Subcutaneous abdominal adipose tissue (tissue), 5 donors: ENCODE measurements at regions not wholly inside any gene's neighbourhood (a gene's known extent, or its start where the extent isn't known, plus 50 kb on each side); places are given as distances from the start of the nearest gene placed in this dataset.

Experiments used
- H3K27ac ChIP-seq: one replicate; pipeline ENCODE4 v1.7.0; 2013; ENCODE audit warnings: low read depth, mild to moderate bottlenecking, inconsistent platforms, low read length, moderate library complexity
- H3K27me3 ChIP-seq, 5 donors: one replicate each; pipeline ENCODE4 v1.7.0; 2013; ENCODE audit warnings: low read length in 5 of 5, inconsistent platforms in 1 of 5; ENCODE audit not compliant: control insufficient read depth in 5 of 5, insufficient read depth in 4 of 5
- H3K36me3 ChIP-seq, 5 donors: one replicate each; pipeline ENCODE4 v1.7.0; 2013; ENCODE audit warnings: low read length in 5 of 5; ENCODE audit not compliant: control insufficient read depth in 5 of 5, insufficient read depth in 5 of 5
- H3K4me1 ChIP-seq, 5 donors: one replicate each; pipeline ENCODE4 v1.7.0; 2013; ENCODE audit warnings: low read length in 5 of 5, mild to moderate bottlenecking in 3 of 5, moderate library complexity in 1 of 5; ENCODE audit not compliant: control insufficient read depth in 5 of 5, insufficient read depth in 5 of 5
- H3K4me3 ChIP-seq, 5 donors: one replicate each; pipeline ENCODE4 v1.7.0; 2013; ENCODE audit warnings: low read length in 5 of 5, low read depth in 1 of 5
- H3K9ac ChIP-seq, 5 donors: one replicate each; pipeline ENCODE4 v1.7.0; 2013; ENCODE audit warnings: low read length in 5 of 5, mild to moderate bottlenecking in 4 of 5, moderate library complexity in 3 of 5
- H3K9me3 ChIP-seq, 5 donors: one replicate each; pipeline ENCODE4 v1.7.0; 2013; ENCODE audit warnings: low read length in 5 of 5; ENCODE audit not compliant: control insufficient read depth in 5 of 5
- donor health status: healthy.
- donor health status: healthy.
- donor health status: healthy.
- donor health status: healthy.
- donor health status: healthy.

DNA sequence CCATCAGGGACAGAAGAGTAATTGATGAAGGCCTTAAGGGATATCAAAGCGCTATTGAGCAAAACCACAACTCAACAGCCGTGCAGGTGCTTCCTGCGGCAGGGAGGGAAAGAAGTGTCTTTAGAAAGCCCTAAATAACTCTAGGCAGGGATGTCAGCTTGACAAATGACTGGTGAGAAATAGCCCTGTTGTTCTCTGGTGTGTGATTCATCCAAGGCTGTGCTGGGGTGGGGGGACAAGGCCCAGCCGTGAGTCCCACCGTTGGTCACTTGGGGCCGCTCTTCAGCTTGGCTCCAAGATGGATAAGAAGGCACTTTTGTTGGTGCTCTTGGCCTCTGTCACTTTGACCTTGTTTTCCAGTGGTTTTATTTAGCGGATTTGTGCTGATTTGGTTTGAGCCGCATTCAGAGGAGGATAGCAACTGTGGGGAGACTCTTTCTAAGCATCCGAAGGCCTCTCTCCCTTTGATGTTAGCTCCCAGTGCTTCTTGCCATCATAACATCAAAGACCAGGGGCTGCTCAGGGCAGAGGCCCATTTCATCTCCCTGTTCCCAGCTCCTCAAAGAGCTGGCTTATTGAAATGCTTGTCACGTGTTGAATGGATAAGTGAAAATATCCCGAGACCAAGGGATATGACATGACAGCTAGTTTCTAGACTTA, 130.3 kb upstream of the SERP2 start:
- no peaks in the 10 kb centered on the region for H3K27me3 ChIP-seq
- H3K4me3 ChIP-seq: no peak overlapping the region
- H3K4me1 ChIP-seq: peaks cover 0 to 12% (median under 1%) of the 10 kb centered on the region in 5 donors
- no peaks in the 10 kb centered on the region for H3K36me3 ChIP-seq
- H3K27ac ChIP-seq: peak overlapping the region; percentile 67
- H3K9ac ChIP-seq: no peak overlapping the region
- no peaks in the 10 kb centered on the region for H3K9me3 ChIP-seq

DNA sequence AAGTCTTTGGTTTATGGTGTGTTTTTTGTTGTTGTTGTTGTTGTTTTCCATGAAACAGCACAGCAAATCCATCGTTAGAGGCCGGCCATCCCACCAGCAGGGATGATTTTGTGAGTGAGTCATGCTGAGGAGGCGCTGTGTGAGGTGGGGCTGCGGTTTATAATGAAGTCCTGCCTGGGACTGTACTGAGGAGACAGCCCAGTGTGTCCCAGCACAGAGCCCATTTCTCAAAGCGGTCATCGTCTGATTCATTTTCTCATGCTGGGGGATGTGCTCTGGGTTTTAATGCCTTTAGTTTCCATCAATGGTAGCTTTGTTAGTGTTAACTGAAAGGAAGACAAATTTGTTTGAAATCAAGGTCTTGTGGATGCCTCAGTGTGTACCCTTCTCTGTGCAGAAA, 129.3 kb upstream of the SERP2 start:
- Histone ChIP-seq H3K27me3 (no peaks in the 10 kb centered on the region), H3K9me3 (no peaks in the 10 kb centered on the region), H3K36me3 (no peaks in the 10 kb centered on the region), H3K27ac (peak overlapping the region; percentile 9), H3K9ac (no peak overlapping the region), H3K4me3 (no peak overlapping the region), H3K4me1 (peaks cover 0 to 20% (median 9%) of the 10 kb centered on the region in 5 donors)

DNA sequence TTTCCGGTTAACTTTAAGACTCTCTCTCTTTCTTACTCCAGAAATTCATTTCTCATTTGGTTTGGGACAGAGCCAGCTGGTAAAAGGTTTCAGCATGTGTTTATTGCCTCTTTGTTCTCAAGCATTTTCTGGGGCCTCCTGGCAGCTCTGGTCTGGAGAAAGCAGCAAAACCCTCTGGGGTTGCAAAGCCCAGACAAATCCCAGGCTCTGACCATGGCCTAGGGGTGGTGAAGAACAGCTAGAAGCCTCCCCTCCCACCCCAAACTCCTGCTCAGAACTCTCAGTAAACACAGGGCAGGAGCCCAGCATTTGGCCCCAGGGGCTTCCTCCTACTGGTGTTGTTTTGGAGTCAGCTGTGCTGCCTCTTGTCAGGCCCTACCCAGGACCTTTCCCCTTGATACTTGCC, 124.2 kb upstream of the SERP2 start:
- Histone ChIP-seq H3K9me3 (no peaks in the 10 kb centered on the region), H3K36me3 (no peaks in the 10 kb centered on the region), H3K4me3 (peak overlapping the region in 2 of 5 donors; percentile 24 to 26), H3K9ac (no peak overlapping the region), H3K27me3 (no peaks in the 10 kb centered on the region), H3K4me1 (peaks cover 14 to 44% (median 29%) of the 10 kb centered on the region in 5 donors), H3K27ac (peak overlapping the region; percentile 74)

DNA sequence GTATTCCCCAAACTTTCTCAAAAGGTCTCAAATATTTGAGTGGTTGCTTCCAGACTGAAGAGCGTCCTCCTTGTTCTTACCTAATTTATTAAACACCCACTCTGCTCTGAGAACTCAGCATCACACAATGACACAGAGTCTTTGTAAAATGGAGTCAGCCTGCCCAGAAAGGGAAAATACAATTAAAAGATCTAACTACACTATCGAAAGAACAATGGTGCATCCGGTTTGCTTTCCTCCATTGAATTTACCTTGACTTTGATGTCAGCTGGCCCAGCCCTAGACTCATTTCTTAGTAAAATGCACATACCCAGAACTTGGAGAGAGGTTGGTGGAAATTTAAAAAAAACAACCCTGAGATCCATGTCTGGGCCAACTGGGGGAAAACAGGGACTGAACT, 120.7 kb upstream of the SERP2 start:
- Histone ChIP-seq H3K27me3 (no peaks in the 10 kb centered on the region), H3K9ac (no peak overlapping the region), H3K27ac (no peak overlapping the region), H3K4me1 (peaks cover 14 to 53% (median 29%) of the 10 kb centered on the region in 5 donors), H3K9me3 (no peaks in the 10 kb centered on the region), H3K4me3 (no peak overlapping the region), H3K36me3 (no peaks in the 10 kb centered on the region)

DNA sequence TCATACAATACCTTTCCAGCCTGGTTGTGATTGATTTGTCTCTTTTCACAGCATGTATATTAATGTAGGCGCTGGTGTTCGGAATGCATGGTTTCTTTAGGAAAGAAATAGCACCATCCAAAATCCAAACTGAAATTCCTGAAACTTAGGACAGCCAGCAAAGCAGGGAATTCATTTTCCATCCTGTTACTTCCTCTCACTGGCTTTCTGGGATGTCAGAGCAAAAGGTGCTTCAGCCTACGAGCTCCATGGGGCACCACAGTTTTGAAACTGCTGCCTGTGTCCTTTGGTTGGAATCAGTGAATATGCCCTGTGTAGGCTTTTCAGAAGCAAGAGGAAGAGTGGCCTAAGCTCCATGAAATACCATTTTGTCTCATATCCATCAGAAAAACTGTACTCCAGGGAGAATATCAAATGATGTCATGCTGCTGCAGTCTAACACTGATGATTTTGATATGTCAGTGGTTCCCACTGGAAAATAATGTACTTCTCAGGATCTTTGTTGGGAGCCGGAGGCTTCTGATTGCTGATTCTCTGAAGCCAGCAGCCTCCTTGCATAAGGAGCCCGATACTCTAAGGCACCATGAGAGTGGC, 117.8 kb upstream of the SERP2 start:
- H3K36me3 ChIP-seq: no peaks in the 10 kb centered on the region

DNA sequence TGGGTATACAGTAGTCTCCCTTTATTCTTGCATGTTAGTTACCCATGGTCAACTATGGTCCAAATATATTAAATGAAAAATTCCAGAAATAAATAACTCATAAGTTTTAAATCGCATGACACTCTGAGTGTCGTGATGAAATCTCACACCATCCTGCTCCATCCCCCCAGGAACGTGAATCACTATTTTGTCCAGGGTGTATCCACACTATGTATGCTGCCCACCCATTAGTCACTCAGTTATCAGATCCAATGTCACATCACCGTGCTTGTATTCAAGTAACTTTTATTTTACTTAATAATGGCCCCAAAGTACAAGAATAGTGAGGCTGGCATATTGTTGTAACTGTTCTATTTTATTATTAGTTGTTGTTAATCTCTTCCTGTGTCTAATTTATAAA, 115.8 kb upstream of the SERP2 start:
- Histone ChIP-seq H3K4me1 (peaks cover 0 to 30% (median 14%) of the 10 kb centered on the region in 5 donors), H3K4me3 (no peak overlapping the region), H3K36me3 (no peaks in the 10 kb centered on the region), H3K9me3 (no peaks in the 10 kb centered on the region), H3K9ac (no peak overlapping the region), H3K27ac (no peak overlapping the region), H3K27me3 (no peaks in the 10 kb centered on the region)

More for the DNA sequence above, 117.8 kb upstream of the SERP2 start:
- Histone ChIP-seq H3K4me3 (no peak overlapping the region), H3K27ac (no peak overlapping the region), H3K4me1 (peaks cover 0 to 36% (median 14%) of the 10 kb centered on the region in 5 donors), H3K9ac (no peak overlapping the region), H3K9me3 (no peaks in the 10 kb centered on the region), H3K27me3 (no peaks in the 10 kb centered on the region)

DNA sequence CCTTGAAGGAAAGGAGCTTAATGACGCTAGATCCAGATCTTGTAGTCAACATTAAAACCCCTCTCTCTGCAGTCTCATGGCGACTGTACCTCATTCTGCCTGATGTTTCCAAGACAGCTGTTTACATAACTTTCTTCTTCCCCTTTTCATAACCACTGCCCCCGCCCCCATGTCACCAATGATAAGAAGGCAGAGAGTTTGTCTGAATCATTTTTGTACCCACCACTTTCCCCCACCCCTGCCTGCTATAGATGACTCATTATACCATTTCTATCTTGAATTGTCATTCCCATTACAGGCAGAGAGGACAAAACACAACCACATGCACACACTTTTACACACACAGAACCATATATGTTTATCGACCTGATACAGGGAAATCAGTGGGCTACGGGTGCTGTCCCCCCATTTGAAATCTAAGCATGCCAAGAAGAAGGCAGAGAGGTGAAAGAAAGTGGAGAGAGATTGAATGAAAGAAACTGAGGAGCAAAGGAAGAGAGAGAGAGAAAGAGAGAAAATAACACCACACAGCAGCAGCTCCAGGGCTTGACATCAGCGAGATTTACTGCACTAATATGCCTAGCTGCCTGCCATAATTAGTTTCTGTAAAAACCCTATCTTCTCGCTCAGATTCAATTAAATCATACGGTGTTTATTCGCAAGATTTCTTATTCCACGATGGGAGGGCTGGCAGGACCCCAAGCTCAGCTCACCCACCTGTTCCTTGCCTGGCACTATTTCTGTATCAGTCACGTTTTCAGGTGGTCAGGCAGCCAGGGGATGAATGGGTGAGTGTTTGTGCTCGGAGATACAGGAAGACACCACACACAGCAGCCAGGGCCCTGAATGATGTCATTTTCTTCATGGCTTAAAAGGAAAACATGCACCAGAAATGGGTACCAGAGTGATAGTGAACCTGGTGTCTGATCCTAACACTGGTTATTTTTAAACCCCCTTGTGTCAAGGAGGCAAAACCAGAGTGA, 114.3 kb upstream of the SERP2 start:
- Histone ChIP-seq H3K9ac (no peak overlapping the region), H3K27ac (no peak overlapping the region), H3K36me3 (no peaks in the 10 kb centered on the region), H3K27me3 (no peaks in the 10 kb centered on the region), H3K9me3 (no peaks in the 10 kb centered on the region), H3K4me1 (peaks cover 0 to 15% (median 5%) of the 10 kb centered on the region in 5 donors), H3K4me3 (no peak overlapping the region)

DNA sequence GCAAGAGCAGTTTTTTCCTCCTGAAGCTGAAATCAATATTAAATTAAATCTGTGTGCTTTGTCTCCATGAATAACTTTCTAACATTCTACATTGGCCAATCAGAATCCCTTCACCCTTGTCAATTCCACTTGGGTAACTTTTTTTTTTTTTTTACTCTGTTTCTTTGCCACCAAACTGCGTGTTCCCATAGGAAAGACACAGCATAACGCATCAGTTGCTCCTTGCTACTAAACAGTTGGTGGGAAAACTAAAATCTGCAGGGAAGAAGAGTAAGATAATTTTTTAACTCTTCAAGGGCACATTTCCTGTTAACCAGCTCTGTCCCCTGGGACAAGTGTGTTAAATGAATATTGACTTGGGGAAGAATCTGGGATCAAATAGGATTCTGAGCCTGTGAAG, 113.3 kb upstream of the SERP2 start:
- no peaks in the 10 kb centered on the region for H3K9me3 ChIP-seq
- no peaks in the 10 kb centered on the region for H3K36me3 ChIP-seq
- H3K27ac ChIP-seq: no peak overlapping the region
- H3K4me3 ChIP-seq: no peak overlapping the region
- no peak overlapping the region for H3K9ac ChIP-seq
- H3K4me1 ChIP-seq: peaks cover 0 to 8% (median 5%) of the 10 kb centered on the region in 5 donors
- no peaks in the 10 kb centered on the region for H3K27me3 ChIP-seq

DNA sequence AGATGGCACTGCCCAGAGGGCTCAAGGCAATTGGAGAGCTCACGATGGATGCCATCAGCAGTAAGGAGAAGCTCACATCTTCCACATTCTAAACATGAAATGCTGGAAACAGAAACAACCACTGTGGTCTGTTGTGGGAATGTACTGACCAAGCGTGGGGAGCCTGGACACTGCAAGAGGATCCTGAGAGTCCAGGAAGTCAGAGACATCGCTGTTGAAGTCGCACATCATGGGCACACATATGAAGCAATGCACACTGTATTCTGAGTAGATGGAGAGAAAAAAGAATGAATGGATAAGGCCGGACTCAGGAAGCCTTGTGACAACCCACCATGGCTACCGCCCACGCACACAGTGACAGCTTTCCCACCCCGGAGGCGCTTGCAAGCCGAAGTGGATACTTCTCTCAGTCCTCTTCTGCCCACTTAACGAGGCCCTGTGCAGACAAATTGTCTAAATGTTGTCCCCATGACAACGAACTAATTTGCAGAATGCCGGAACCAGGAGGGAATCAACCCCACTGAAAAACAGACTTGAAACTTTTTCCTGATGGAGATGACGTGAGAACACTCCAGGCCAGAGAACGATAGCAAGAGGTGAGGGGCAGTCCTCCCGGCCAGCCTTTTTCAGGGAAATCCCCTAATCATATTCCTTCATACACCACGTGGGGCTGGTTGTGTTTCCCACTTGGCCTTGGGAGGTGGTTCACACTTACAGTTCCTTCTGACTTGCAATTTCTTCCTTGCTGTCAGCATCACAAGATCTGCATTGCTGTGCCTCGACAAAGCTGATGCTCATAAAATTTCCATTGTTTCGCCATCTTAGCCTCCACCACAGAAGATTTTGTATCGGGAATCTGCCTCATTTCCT, 109.6 kb upstream of the SERP2 start:
- H3K4me3 ChIP-seq: no peak overlapping the region

More for the DNA sequence above, 109.6 kb upstream of the SERP2 start:
- H3K27me3 ChIP-seq: no peaks in the 10 kb centered on the region
- no peaks in the 10 kb centered on the region for H3K9me3 ChIP-seq
- no peaks in the 10 kb centered on the region for H3K36me3 ChIP-seq
- no peak overlapping the region for H3K27ac ChIP-seq
- H3K9ac ChIP-seq: no peak overlapping the region
- H3K4me1 ChIP-seq: peaks cover 0 to 12% (median 5%) of the 10 kb centered on the region in 5 donors
